Body of pancreas (tissue), 4 donors: ENCODE measurements at regions not wholly inside any gene's neighbourhood (a gene's known extent, or its start where the extent isn't known, plus 50 kb on each side); places are given as distances from the start of the nearest gene placed in this dataset.

Experiments
- ATAC-seq: fragments of 150-250 bp; one replicate; pipeline ENCODE4 v1.9.1; 2016
- DNase-seq, 4 donors: peaks; one replicate each; pipeline ENCODE4 v3.0.0-alpha.2; 2019
- H3K27ac ChIP-seq, 4 donors: fragments of 200-600 bp; sonication (generic); 1 replicate in 3 of 4; 2 replicates in 1 of 4; pipeline versions ENCODE4 v1.5.1 to v1.6.1; 2016 to 2019; ENCODE audit warnings: mild to moderate bottlenecking in 1 of 4, mixed read lengths in 1 of 4, moderate library complexity in 1 of 4
- H3K27me3 ChIP-seq, 2 donors: fragments of 200-600 bp; sonication (generic); one replicate each; pipeline ENCODE4 v1.6.0; 2016; ENCODE audit warnings: mild to moderate bottlenecking in 1 of 2
- H3K36me3 ChIP-seq, 2 donors: fragments of 200-600 bp; sonication (generic); replicated peaks in 1 of 2; 2 replicates each; pipeline ENCODE4 v1.5.1; 2016; ENCODE audit warnings: low read depth in 2 of 2; ENCODE audit not compliant: insufficient read depth in 1 of 2
- H3K4me1 ChIP-seq: fragments of 200-600 bp; sonication (generic); one replicate; pipeline ENCODE4 v1.6.0; 2016
- H3K4me3 ChIP-seq, 2 donors: fragments of 200-600 bp; sonication (generic); 1 replicate in 1 of 2; 2 replicates in 1 of 2; pipeline ENCODE4 v1.5.1; 2016 to 2019
- H3K9me3 ChIP-seq, 3 donors: fragments of 200-600 bp; sonication (generic); 1 replicate in 2 of 3; 2 replicates in 1 of 3; pipeline ENCODE4 v1.5.1; 2016
- CTCF ChIP-seq, 7 experiments: fragments of 450-650 bp in 4 of 7; fragments of 200-600 bp in 3 of 7; sonication (generic) in 3 of 7; IDR thresholded peaks; one replicate each; pipeline ENCODE4 v1.5.1; 2016 to 2019; ENCODE audit warnings: antibody characterized with exemption in 7 of 7
- POLR2A ChIP-seq, 3 donors: fragments of 450-650 bp; IDR thresholded peaks; one replicate each; pipeline ENCODE4 v1.6.1; 2016; ENCODE audit warnings: antibody characterized with exemption in 3 of 3, mild to moderate bottlenecking in 2 of 3
- WGBS, 2 donors: methylation state at CpG; one replicate each; pipeline ENCODE4 v1.1.5; 2017; 5-methylcytosine and 5-hydroxymethylcytosine counted together
- intact Hi-C: fragments of 100-400 bp; cut with DNase I; formaldehyde crosslinking; loops from one replicate; pipeline ENCODE4 v1.15.1; 2023

GRCh38 chr2:31675485-31675901 lies 94.8 kb upstream of the SRD5A2 start:
- TF ChIP-seq CTCF (IDR thresholded peaks at IDR 0.05) (peak in 2 of 7 experiments; percentile 20 to 41), POLR2A (IDR thresholded peaks at IDR 0.05) (no peak)
- ATAC-seq (no peak), DNase-seq (peak in 3 of 4 donors; percentile 17 to 27 (median 24))
- Histone ChIP-seq H3K27me3 (no peaks in the 10 kb centered on the region), H3K27ac (no peak overlapping the region), H3K36me3 (no peaks in the 10 kb centered on the region), H3K4me1 (no peaks in the 10 kb centered on the region), H3K9me3 (peaks cover 0 to 5% (median 0%) of the 10 kb centered on the region in 3 donors), H3K4me3 (no peak overlapping the region)
- WGBS, 2 donors: 26 to 32% methylated on average over 3 of the region's 3 CpGs
- intact Hi-C loops: no loop called here

GRCh38 chr2:31674446-31674845 lies 93.7 kb upstream of the SRD5A2 start:
- Histone ChIP-seq H3K4me1 (no peaks in the 10 kb centered on the region), H3K4me3 (no peak overlapping the region), H3K27ac (no peak overlapping the region), H3K9me3 (peaks cover 0 to 5% (median 0%) of the 10 kb centered on the region in 3 donors), H3K27me3 (no peaks in the 10 kb centered on the region), H3K36me3 (no peaks in the 10 kb centered on the region)
- DNase-seq (no peak), ATAC-seq (no peak)
- intact Hi-C loops: no loop called here
- 66 to 76% methylated on average over 2 of the region's 2 CpGs for WGBS, 2 donors
- TF ChIP-seq POLR2A (IDR thresholded peaks at IDR 0.05) (no peak), CTCF (IDR thresholded peaks at IDR 0.05) (peak in 1 of 7 experiments; percentile 12)

DNA sequence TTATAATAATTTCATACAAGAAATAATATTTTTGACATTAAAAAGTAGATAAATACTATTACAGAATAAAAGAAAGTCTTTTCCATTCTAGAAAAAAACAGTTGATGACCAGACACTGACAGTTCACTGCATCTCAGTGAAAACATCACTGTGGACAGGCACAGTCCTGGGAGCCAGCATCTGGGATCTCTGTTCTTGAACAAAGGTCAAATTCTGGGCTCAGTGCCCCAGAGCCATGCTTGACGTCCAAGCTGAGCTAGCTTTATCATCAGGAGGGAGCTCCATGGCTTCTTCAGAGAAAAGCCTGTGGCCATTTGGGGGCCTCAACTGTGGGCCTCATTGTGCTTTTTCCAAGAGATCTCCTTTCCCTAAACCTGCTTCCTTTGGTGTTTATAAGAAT lies 86.1 kb upstream of the SRD5A2 start:
- no peaks in the 10 kb centered on the region for H3K36me3 ChIP-seq
- no peak overlapping the region for H3K4me3 ChIP-seq
- no peaks in the 10 kb centered on the region for H3K4me1 ChIP-seq
- TF ChIP-seq POLR2A (IDR thresholded peaks at IDR 0.05) (no peak), CTCF (IDR thresholded peaks at IDR 0.05) (no peak)
- WGBS, 2 donors: 0 to 17% methylated on average over 1 of the region's 1 CpG
- no peak overlapping the region for H3K27ac ChIP-seq
- DNase-seq (no peak), ATAC-seq (no peak)
- intact Hi-C loops: no loop called here
- H3K27me3 ChIP-seq: no peaks in the 10 kb centered on the region
- H3K9me3 ChIP-seq: no peaks in the 10 kb centered on the region

- TF ChIP-seq CTCF (IDR thresholded peaks at IDR 0.05): no peak
- no peak for TF ChIP-seq POLR2A (IDR thresholded peaks at IDR 0.05)
- H3K4me3 ChIP-seq: no peak overlapping the region
- H3K36me3 ChIP-seq: no peaks in the 10 kb centered on the region
- ATAC-seq: no peak
- no peaks in the 10 kb centered on the region for H3K9me3 ChIP-seq
- no peak overlapping the region for H3K27ac ChIP-seq
- intact Hi-C loops: no loop called here
- no peaks in the 10 kb centered on the region for H3K27me3 ChIP-seq
- H3K4me1 ChIP-seq: no peaks in the 10 kb centered on the region
- 75 to 78% methylated on average over 2 of the region's 2 CpGs for WGBS, 2 donors
- DNase-seq: no peak
Observed at GRCh38 chr2:31664949-31665724, 84.4 kb upstream of the SRD5A2 start.

- intact Hi-C loops: no loop called here
- Histone ChIP-seq H3K27ac (no peak overlapping the region), H3K9me3 (no peaks in the 10 kb centered on the region), H3K27me3 (no peaks in the 10 kb centered on the region), H3K4me3 (no peak overlapping the region), H3K4me1 (no peaks in the 10 kb centered on the region), H3K36me3 (no peaks in the 10 kb centered on the region)
- DNase-seq (no peak), ATAC-seq (no peak)
- TF ChIP-seq POLR2A (IDR thresholded peaks at IDR 0.05) (no peak), CTCF (IDR thresholded peaks at IDR 0.05) (no peak)
- WGBS, 2 donors: 54 to 58% methylated on average over 2 of the region's 2 CpGs
Observed at GRCh38 chr2:31660812-31661335, 80.1 kb upstream of the SRD5A2 start.
